K562 (cell line): ENCODE measurements at regions not wholly inside any gene's neighbourhood (a gene's known extent, or its start where the extent isn't known, plus 50 kb on each side); places are given as distances from the start of the nearest gene placed in this dataset.

Experiments
- ATAC-seq: fragments of 200-7000 bp; cut with Tn5 transposase; 3 replicates; pipeline ENCODE4 v1.9.1; 2020; ENCODE audit warnings: moderate library complexity
- BruUV-seq: library from RNA; stranded (reverse); fragments of 400-500 nt; replicated peaks from 2 replicates; lab custom pipeline; 2021; lab: Mats Ljungman, UMichigan
- CTCF ChIA-PET: fragments of 300-600 bp; formaldehyde crosslinking; extraction: SDS; loops from one replicate; lab custom pipeline; 2021; ENCODE audit warnings: low intra/inter-chr PET ratio; lab: Yijun Ruan, JAX
- POLR2A ChIA-PET: fragments of 300-600, 350-650 bp; sonication (Branson Sonifier 250); formaldehyde crosslinking; extraction: SDS; loops from one replicate; lab custom pipeline; 2021; ENCODE audit warnings: antibody characterized with exemption, inconsistent platforms; lab: Yijun Ruan, JAX
- DNase-seq, 4 experiments: peaks; one replicate each; pipeline versions ENCODE4 v3.0.0 to v3.0.0-alpha.2; 2011 to 2018; ENCODE audit warnings: low spot score in 3 of 4, mixed read lengths in 3 of 4; ENCODE audit errors: extremely low read depth in 1 of 4
- FAIRE-seq: peaks from 2 replicates; lab custom pipeline; 2011; peaks lifted over from hg19 to GRCh38; lab: Jason Lieb, UNC
- H2AFZ ChIP-seq: 2 replicates; pipeline ENCODE4 v1.6.0; 2011; ENCODE audit warnings: low read depth, low read length, control low read depth, inconsistent platforms
- H3K27ac ChIP-seq: fragments of 200-600 bp; 3 replicates; pipeline ENCODE4 v1.8.0; 2011; ENCODE audit warnings: low read depth, mild to moderate bottlenecking, control low read depth, inconsistent platforms, low read length, moderate library complexity, mixed read lengths; ENCODE audit errors: extremely low read depth
- H3K27me3 ChIP-seq, 2 experiments: fragments of 300-600 bp in 1 of 2; 2 replicates in 1 of 2; 3 replicates in 1 of 2; pipeline versions ENCODE4 v1.6.0 to v1.8.0; 2011; ENCODE audit warnings: inconsistent platforms in 2 of 2, low read length in 2 of 2, mild to moderate bottlenecking in 1 of 2, mixed read lengths in 1 of 2, moderate library complexity in 1 of 2; ENCODE audit not compliant: control insufficient read depth in 2 of 2, insufficient read depth in 2 of 2
- H3K36me3 ChIP-seq: fragments of 300-600 bp; 3 replicates; pipeline ENCODE4 v1.8.0; 2011; ENCODE audit warnings: mild to moderate bottlenecking, low read length, inconsistent platforms; ENCODE audit not compliant: control insufficient read depth, insufficient read depth
- H3K4me1 ChIP-seq, 2 experiments: fragments of 200-600 bp in 1 of 2; replicated peaks in 1 of 2; 2 replicates in 1 of 2; 3 replicates in 1 of 2; pipeline versions ENCODE4 v1.5.1 to v1.8.0; 2011; ENCODE audit warnings: inconsistent platforms in 2 of 2, low read length in 2 of 2, mild to moderate bottlenecking in 1 of 2, mixed read lengths in 1 of 2, moderate library complexity in 1 of 2; ENCODE audit not compliant: control insufficient read depth in 2 of 2, insufficient read depth in 2 of 2
- H3K4me2 ChIP-seq: 2 replicates; pipeline ENCODE4 v1.6.1; 2011; ENCODE audit warnings: low read length, control low read depth, inconsistent platforms, mixed read lengths; ENCODE audit not compliant: insufficient read depth
- H3K4me3 ChIP-seq: fragments of 200-600 bp; sonication (generic), shearing (Covaris generic); 2 replicates; pipeline ENCODE4 v1.5.1; 2016; ENCODE audit warnings: control low read depth, inconsistent platforms
- H3K79me2 ChIP-seq: fragments of 200-600 bp; 3 replicates; pipeline ENCODE4 v1.8.0; 2011; ENCODE audit warnings: low read length, inconsistent platforms; ENCODE audit not compliant: control insufficient read depth, insufficient read depth
- H3K9ac ChIP-seq, 2 experiments: 2 replicates each; pipeline versions ENCODE4 v1.6.0 to v1.6.1; 2011; ENCODE audit warnings: low read depth in 2 of 2, low read length in 2 of 2, control low read depth in 1 of 2, inconsistent platforms in 1 of 2, mild to moderate bottlenecking in 1 of 2, mixed read lengths in 1 of 2; ENCODE audit not compliant: insufficient read depth in 1 of 2
- H3K9me1 ChIP-seq: one replicate; pipeline ENCODE4 v1.6.0; 2011; ENCODE audit warnings: inconsistent platforms, mild to moderate bottlenecking, low read length, moderate library complexity; ENCODE audit not compliant: control insufficient read depth, insufficient read depth
- H3K9me3 ChIP-seq: replicated peaks from 2 replicates; pipeline ENCODE4 v1.5.1; 2011; ENCODE audit warnings: low read depth, low read length, inconsistent platforms; ENCODE audit not compliant: control insufficient read depth, insufficient read depth
- H4K20me1 ChIP-seq: replicated peaks from 2 replicates; pipeline ENCODE4 v1.6.1; 2011; ENCODE audit warnings: low read length, inconsistent platforms, mixed read lengths; ENCODE audit not compliant: control insufficient read depth, insufficient read depth
- CHD1 ChIP-seq: fragments of 200-600 bp; sonication (generic); IDR thresholded peaks from one replicate; pipeline ENCODE4 v1.6.1; 2012; ENCODE audit warnings: mild to moderate bottlenecking, moderate library complexity, low read length, inconsistent platforms
- CREB1 ChIP-seq, 2 experiments: sonication (generic) in 1 of 2; formaldehyde crosslinking in 1 of 2; IDR thresholded peaks; 2 replicates each; pipeline versions ENCODE4 v1.6.1 to v1.8.0; 2012 to 2022; ENCODE audit warnings: inconsistent platforms in 1 of 2, mild to moderate bottlenecking in 1 of 2, missing genetic modification reagents in 1 of 2, moderate library complexity in 1 of 2
- FOXK1 ChIP-seq: sonication (generic); formaldehyde crosslinking; IDR thresholded peaks from 2 replicates; pipeline ENCODE4 v1.8.0; 2022; ENCODE audit warnings: missing genetic modification reagents, mild to moderate bottlenecking, borderline replicate concordance
- HDAC6 ChIP-seq: IDR thresholded peaks from 2 replicates; pipeline ENCODE4 v1.6.1; 2012; ENCODE audit warnings: low read depth, mild to moderate bottlenecking, control low read depth, inconsistent platforms, low read length, moderate library complexity
- NFIX ChIP-seq: fragments of 250-450 bp; sonication (Bioruptor Pico); IDR thresholded peaks from 2 replicates; pipeline ENCODE4 v1.4.0; 2020; ENCODE audit warnings: low read depth, mild to moderate bottlenecking, moderate library complexity
- PHF8 ChIP-seq: fragments of 200-600 bp; sonication (generic); IDR thresholded peaks from 2 replicates; pipeline ENCODE4 v1.6.1; 2012; ENCODE audit warnings: mixed run types, mild to moderate bottlenecking, inconsistent platforms, low read length, moderate library complexity, borderline replicate concordance
- SRSF9 ChIP-seq: fragments of 200-400 bp; formaldehyde crosslinking; IDR thresholded peaks from 2 replicates; pipeline ENCODE4 v1.6.1; 2017; ENCODE audit warnings: low read depth, low read length, borderline replicate concordance
- ZNF311 ChIP-seq: fragments of 250-450 bp; sonication (Bioruptor Pico); IDR thresholded peaks from 2 replicates; pipeline ENCODE4 v1.4.0; 2020; ENCODE audit warnings: mild to moderate bottlenecking, moderate library complexity
- WGBS: fragments of 100-300 bp; shearing (Covaris generic); methylation state at CpG from one replicate; pipeline ENCODE4 v1.1.6; 2016; ENCODE audit warnings: low coverage, mixed read lengths; ENCODE audit not compliant: insufficient coverage; ENCODE audit errors: missing lambda C conversion rate; 5-methylcytosine and 5-hydroxymethylcytosine counted together
- in situ Hi-C: fragments of 300-500 bp; cut with MboI; formaldehyde crosslinking; loops from 4 replicates; pipeline ENCODE4 v1.15.0; 2018; ENCODE audit warnings: inconsistent platforms, mixed read lengths
- intact Hi-C: fragments of 100-400 bp; cut with micrococcal nuclease; formaldehyde crosslinking; loops from 2 replicates; pipeline ENCODE4 v1.14.2; 2022
- TF ChIP-seq, protein P1 (sequence below): fragments of 250-450 bp; sonication (Bioruptor Pico); IDR thresholded peaks from 2 replicates; pipeline ENCODE4 v1.8.0; 2022; ENCODE audit warnings: inconsistent platforms, mild to moderate bottlenecking, moderate library complexity, borderline replicate concordance
- TF ChIP-seq, protein P2 (sequence below), 3 experiments: IDR thresholded peaks in 2 of 3; conservative IDR thresholded peaks in 1 of 3; 2 replicates each; pipeline ENCODE4 v1.5.1; 2011 to 2012; ENCODE audit warnings: low read length in 3 of 3, mild to moderate bottlenecking in 3 of 3, control low read depth in 2 of 3, improper control_type of control experiment in 1 of 3, inconsistent platforms in 1 of 3, low read depth in 1 of 3, mixed read lengths in 1 of 3, moderate library complexity in 1 of 3; ENCODE audit not compliant: insufficient read depth in 2 of 3

DNA sequence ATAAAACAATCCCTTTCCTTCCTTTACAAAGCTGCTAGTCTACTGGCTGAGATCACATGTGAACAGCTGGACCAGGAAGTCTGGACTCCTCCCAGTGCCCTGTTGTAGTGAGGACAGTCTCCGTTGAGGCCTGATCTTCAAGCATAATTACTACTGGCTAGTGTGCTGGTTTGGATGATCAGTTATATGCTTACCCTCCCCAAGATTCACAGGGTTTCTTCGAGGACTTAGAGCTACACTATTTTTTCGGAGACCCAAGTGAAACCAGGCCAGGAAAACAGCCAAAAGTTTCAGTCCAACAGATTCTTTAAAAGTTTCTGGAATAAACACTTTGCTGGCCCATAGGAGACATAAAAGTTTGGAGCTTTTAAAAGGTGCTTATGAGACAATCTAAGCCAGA is 194.9 kb upstream of the CDH11 start:
- no peak overlapping the region for H3K27ac ChIP-seq
- no peak for DNase-seq
- no peak overlapping the region for H3K4me3 ChIP-seq
- ATAC-seq: no peak
- intact Hi-C loops: no loop called here
- ChIA-PET CTCF (no interaction called here), POLR2A (no interaction called here)
- no peaks in the 10 kb centered on the region for H3K9me3 ChIP-seq
- no peak overlapping the region for H3K9ac ChIP-seq
- H3K9me1 ChIP-seq: no peaks in the 10 kb centered on the region
- no peaks in the 10 kb centered on the region for H3K4me1 ChIP-seq
- H3K36me3 ChIP-seq: no peaks in the 10 kb centered on the region
- WGBS: 8% methylated on average over 3 of the region's 3 CpGs
- no TSS peak for BruUV-seq
- no peaks in the 10 kb centered on the region for H4K20me1 ChIP-seq
- FAIRE-seq: no peak
- H2AFZ ChIP-seq: no peak overlapping the region
- no peaks in the 10 kb centered on the region for H3K79me2 ChIP-seq
- TF ChIP-seq HDAC6 (no peak), FOXK1 (CRISPR knock-in tag) (no peak), ZNF311 (CRISPR knock-in tag) (no peak)
- H3K27me3 ChIP-seq: no peaks in the 10 kb centered on the region
- no peak overlapping the region for H3K4me2 ChIP-seq
- in situ Hi-C loops: no loop called here

DNA sequence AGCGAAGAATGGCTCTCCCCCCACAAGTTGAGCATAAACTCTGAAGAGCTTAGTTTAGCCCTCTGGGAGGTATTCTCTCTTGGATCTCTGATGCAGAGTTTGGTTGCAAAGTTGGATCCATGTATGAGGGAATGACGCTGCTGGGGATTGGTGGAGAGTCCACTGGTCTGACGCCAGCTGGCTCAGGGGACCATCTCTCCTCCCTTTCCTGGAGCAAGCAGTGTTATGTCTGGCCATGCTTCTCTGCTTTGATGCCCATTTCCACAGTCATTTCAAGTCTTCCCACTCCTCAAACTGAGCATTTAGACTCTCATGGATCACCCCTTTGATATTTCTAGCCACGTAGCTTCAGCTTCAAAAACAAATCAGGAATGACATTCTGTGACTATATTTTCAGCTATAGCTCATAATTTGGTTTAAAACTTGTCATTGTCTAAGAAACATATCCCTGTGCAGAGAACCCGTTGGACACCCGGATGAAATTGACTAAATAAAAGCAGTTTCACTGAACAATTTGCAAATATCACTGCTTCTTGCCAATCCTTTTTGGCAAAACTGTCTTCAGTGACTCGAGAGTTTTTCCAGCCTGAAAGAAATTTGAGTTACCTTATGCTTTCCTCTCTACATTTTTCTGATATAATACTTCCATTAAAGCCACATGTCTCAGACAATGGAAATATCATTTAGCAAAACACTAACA is 193.4 kb upstream of the CDH11 start:
- H3K27me3 ChIP-seq: no peaks in the 10 kb centered on the region
- H3K79me2 ChIP-seq: no peaks in the 10 kb centered on the region
- H3K36me3 ChIP-seq: no peaks in the 10 kb centered on the region
- FAIRE-seq: no peak
- ChIA-PET CTCF (no interaction called here), POLR2A (no interaction called here)
- H3K4me2 ChIP-seq: no peak overlapping the region
- no peak overlapping the region for H3K27ac ChIP-seq
- 2% methylated on average over 7 of the region's 7 CpGs for whole genome bisulfite sequencing
- no peak overlapping the region for H3K4me3 ChIP-seq
- no peak for DNase-seq
- in situ Hi-C loops: no loop called here
- no peaks in the 10 kb centered on the region for H3K9me1 ChIP-seq
- no peak for ATAC-seq
- H3K9me3 ChIP-seq: no peaks in the 10 kb centered on the region
- no peak overlapping the region for H3K9ac ChIP-seq
- no peaks in the 10 kb centered on the region for H3K4me1 ChIP-seq
- intact Hi-C loops: no loop called here
- no TSS peak for BruUV-seq
- H4K20me1 ChIP-seq: no peaks in the 10 kb centered on the region
- no peak overlapping the region for H2AFZ ChIP-seq
- TF ChIP-seq, protein P1, sequence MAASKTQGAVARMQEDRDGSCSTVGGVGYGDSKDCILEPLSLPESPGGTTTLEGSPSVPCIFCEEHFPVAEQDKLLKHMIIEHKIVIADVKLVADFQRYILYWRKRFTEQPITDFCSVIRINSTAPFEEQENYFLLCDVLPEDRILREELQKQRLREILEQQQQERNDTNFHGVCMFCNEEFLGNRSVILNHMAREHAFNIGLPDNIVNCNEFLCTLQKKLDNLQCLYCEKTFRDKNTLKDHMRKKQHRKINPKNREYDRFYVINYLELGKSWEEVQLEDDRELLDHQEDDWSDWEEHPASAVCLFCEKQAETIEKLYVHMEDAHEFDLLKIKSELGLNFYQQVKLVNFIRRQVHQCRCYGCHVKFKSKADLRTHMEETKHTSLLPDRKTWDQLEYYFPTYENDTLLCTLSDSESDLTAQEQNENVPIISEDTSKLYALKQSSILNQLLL (CRISPR knock-in tag): no peak
- no peak for TF ChIP-seq SRSF9
- TF ChIP-seq CREB1 (IDR thresholded peaks at IDR 0.05): no peak
- no peak for TF ChIP-seq CREB1 (CRISPR knock-in tag; IDR thresholded peaks at IDR 0.05)
- TF ChIP-seq CHD1: no peak
- TF ChIP-seq, protein P2, sequence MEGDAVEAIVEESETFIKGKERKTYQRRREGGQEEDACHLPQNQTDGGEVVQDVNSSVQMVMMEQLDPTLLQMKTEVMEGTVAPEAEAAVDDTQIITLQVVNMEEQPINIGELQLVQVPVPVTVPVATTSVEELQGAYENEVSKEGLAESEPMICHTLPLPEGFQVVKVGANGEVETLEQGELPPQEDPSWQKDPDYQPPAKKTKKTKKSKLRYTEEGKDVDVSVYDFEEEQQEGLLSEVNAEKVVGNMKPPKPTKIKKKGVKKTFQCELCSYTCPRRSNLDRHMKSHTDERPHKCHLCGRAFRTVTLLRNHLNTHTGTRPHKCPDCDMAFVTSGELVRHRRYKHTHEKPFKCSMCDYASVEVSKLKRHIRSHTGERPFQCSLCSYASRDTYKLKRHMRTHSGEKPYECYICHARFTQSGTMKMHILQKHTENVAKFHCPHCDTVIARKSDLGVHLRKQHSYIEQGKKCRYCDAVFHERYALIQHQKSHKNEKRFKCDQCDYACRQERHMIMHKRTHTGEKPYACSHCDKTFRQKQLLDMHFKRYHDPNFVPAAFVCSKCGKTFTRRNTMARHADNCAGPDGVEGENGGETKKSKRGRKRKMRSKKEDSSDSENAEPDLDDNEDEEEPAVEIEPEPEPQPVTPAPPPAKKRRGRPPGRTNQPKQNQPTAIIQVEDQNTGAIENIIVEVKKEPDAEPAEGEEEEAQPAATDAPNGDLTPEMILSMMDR (IDR thresholded peaks at IDR 0.05 in 2 of 3, conservative IDR thresholded peaks at IDR 0.05 in 1 of 3; ENCODE audit: insufficient read depth in 2 of 3, low read depth in 1 of 3, low read length in 3 of 3): no peak
- no peak for TF ChIP-seq NFIX
- TF ChIP-seq PHF8: no peak
